Right atrium auricular region (tissue), 2 donors: ENCODE measurements at regions not wholly inside any gene's neighbourhood (a gene's known extent, or its start where the extent isn't known, plus 50 kb on each side); places are given as distances from the start of the nearest gene placed in this dataset.
A peak's percentile ranks its signal among the peaks of the same experiment; 100 is the strongest.

Experiments
- DNase-seq: peaks from one replicate; pipeline ENCODE4 v3.0.0-alpha.2; 2019; ENCODE audit warnings: low spot score
- H3K27ac ChIP-seq, 2 donors: fragments of 200-600 bp; sonication (generic); 1 replicate in 1 of 2; 2 replicates in 1 of 2; pipeline ENCODE4 v1.5.1; 2016 to 2019
- H3K27me3 ChIP-seq, 2 donors: fragments of 200-600 bp; sonication (generic); one replicate each; pipeline versions ENCODE4 v1.5.1 to v1.6.0; 2017 to 2019
- H3K36me3 ChIP-seq: fragments of 200-600 bp; sonication (generic); one replicate; pipeline ENCODE4 v1.5.1; 2016
- H3K4me1 ChIP-seq, 2 donors: fragments of 200-600 bp; sonication (generic); one replicate each; pipeline versions ENCODE4 v1.5.1 to v1.6.0; 2017 to 2019
- H3K4me3 ChIP-seq, 2 donors: fragments of 200-600 bp; sonication (generic); 1 replicate in 1 of 2; 2 replicates in 1 of 2; pipeline ENCODE4 v1.5.1; 2017 to 2019; ENCODE audit warnings: mild to moderate bottlenecking in 1 of 2, moderate library complexity in 1 of 2
- H3K9me3 ChIP-seq, 2 donors: fragments of 200-600 bp; sonication (generic); one replicate each; pipeline ENCODE4 v1.5.1; 2019
- TF ChIP-seq, protein P1 (sequence below), 2 donors: fragments of 200-600 bp; sonication (generic); IDR thresholded peaks; one replicate each; pipeline ENCODE4 v1.5.1; 2019; ENCODE audit warnings: antibody characterized with exemption in 2 of 2

DNA sequence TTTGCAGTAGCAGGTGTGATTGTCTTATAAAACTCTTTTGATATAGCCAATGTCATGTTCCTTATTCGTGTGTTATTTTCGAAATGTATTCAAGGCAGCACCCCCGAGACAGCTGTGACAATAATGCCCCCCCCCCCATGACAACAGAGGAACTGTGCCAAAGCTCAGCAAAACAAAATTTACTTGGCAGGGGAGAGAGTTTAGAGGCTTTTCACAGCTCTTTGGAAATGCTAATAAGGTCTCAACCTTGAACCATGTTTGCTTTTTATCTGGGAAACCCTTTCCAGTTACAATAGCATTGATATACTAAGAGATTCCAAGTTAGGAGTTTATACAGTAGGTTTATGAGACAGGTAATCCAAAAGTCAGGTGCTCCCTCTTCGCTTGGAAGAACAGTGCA is 56.4 kb upstream of the USP44 start:
- no peaks in the 10 kb centered on the region for H3K9me3 ChIP-seq
- TF ChIP-seq, protein P1, sequence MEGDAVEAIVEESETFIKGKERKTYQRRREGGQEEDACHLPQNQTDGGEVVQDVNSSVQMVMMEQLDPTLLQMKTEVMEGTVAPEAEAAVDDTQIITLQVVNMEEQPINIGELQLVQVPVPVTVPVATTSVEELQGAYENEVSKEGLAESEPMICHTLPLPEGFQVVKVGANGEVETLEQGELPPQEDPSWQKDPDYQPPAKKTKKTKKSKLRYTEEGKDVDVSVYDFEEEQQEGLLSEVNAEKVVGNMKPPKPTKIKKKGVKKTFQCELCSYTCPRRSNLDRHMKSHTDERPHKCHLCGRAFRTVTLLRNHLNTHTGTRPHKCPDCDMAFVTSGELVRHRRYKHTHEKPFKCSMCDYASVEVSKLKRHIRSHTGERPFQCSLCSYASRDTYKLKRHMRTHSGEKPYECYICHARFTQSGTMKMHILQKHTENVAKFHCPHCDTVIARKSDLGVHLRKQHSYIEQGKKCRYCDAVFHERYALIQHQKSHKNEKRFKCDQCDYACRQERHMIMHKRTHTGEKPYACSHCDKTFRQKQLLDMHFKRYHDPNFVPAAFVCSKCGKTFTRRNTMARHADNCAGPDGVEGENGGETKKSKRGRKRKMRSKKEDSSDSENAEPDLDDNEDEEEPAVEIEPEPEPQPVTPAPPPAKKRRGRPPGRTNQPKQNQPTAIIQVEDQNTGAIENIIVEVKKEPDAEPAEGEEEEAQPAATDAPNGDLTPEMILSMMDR (IDR thresholded peaks at IDR 0.05): no peak
- H3K4me1 ChIP-seq: peaks cover 0 to 39% of the 10 kb centered on the region in 2 donors
- no peak for DNase-seq
- no peaks in the 10 kb centered on the region for H3K27me3 ChIP-seq
- no peak overlapping the region for H3K4me3 ChIP-seq
- H3K27ac ChIP-seq: peak overlapping the region; percentile 80
- H3K36me3 ChIP-seq: no peaks in the 10 kb centered on the region

DNA sequence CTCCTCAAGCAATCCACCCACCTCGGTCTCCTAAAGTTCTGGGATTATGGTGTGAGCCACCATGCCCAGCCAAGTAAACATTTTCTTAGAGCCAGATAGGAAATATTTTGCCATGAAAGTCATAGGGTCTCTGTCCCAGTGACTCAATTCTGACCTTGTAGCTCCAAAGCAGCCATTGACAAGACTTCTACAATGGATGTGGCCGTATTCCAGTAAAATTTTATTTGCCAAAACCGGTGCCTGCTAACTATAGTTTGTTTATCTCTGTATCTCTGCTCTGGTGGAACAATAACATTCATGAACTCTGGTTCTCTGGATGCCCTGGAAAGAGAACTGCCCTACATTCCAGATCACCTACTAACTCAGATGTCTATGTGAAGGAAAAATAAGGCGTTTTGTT is 54.6 kb upstream of the USP44 start:
- TF ChIP-seq, protein P1 (IDR thresholded peaks at IDR 0.05): no peak

DNA sequence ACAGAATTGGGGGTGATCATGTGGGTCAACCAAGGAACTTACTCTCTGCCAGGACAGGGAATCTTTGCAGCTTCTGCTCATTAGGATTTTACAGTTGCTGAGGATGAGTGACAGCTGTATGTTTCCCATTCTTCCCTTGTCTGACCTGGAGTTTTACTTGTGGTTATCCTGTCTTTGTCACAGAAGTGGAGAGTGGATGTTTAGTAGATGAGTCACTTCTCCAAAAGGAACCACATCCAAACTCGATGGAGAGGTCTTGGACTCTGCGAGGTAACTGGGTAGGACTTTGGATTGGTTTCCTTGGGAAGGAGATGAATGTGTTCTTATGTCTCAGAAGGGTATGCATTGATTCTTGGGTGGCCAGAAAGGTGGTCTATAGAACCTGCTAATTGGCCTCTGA is 53.8 kb upstream of the USP44 start:
- DNase-seq: no peak
- Histone ChIP-seq H3K27me3 (no peaks in the 10 kb centered on the region), H3K4me3 (no peak overlapping the region), H3K27ac (peak overlapping the region; percentile 51 to 80), H3K36me3 (no peaks in the 10 kb centered on the region), H3K4me1 (peaks cover 0 to 39% of the 10 kb centered on the region in 2 donors), H3K9me3 (no peaks in the 10 kb centered on the region)
- TF ChIP-seq, protein P1 (IDR thresholded peaks at IDR 0.05): no peak

More for the DNA sequence above, 54.6 kb upstream of the USP44 start:
- no peaks in the 10 kb centered on the region for H3K9me3 ChIP-seq
- peak overlapping the region; percentile 51 to 80 for H3K27ac ChIP-seq
- H3K4me1 ChIP-seq: peaks cover 0 to 39% of the 10 kb centered on the region in 2 donors
- H3K36me3 ChIP-seq: no peaks in the 10 kb centered on the region
- no peaks in the 10 kb centered on the region for H3K27me3 ChIP-seq
- no peak overlapping the region for H3K4me3 ChIP-seq
- no peak for DNase-seq

DNA sequence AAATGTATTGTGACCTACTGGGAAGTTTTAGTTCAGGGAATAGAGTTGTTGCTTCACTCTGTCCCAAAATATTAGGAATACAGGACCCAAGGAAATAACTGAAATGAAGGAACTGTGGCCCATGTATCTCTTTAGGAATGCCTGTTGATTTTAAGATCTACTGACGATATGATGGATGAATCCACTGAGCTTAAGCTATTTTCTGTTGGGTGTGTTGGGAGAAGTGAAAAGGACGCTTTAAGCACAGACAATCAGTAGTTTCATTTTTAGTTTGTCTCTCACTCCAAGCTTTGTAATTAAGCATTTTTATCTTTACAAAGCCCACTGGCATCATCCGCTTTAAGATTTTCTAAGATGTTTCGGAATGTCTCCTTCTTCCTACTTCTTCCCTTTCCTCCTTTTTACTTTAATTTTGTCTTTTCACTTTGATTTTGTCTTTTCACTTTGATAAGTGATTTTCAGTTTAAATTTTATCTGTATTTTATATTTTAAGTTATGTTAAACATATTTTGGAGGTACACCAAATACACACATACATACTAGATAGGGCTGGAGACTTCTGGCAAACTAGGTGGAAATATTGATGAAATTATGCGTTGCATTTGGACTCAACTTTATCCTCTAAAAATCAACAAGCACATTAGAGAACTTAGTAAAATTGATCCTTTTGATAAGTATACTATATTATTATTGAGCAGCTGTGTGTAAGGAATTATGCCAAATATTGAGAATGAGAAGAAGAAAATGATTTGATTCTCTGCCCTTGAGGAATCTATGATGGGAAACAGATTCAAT is 52.3 kb upstream of the USP44 start:
- Histone ChIP-seq H3K4me1 (peaks cover 0 to 35% of the 10 kb centered on the region in 2 donors), H3K36me3 (no peaks in the 10 kb centered on the region), H3K27ac (peak overlapping the region in 1 of 2 donors; percentile 80), H3K4me3 (no peak overlapping the region), H3K9me3 (no peaks in the 10 kb centered on the region), H3K27me3 (no peaks in the 10 kb centered on the region)
- no peak for DNase-seq
- TF ChIP-seq, protein P1 (IDR thresholded peaks at IDR 0.05): no peak

DNA sequence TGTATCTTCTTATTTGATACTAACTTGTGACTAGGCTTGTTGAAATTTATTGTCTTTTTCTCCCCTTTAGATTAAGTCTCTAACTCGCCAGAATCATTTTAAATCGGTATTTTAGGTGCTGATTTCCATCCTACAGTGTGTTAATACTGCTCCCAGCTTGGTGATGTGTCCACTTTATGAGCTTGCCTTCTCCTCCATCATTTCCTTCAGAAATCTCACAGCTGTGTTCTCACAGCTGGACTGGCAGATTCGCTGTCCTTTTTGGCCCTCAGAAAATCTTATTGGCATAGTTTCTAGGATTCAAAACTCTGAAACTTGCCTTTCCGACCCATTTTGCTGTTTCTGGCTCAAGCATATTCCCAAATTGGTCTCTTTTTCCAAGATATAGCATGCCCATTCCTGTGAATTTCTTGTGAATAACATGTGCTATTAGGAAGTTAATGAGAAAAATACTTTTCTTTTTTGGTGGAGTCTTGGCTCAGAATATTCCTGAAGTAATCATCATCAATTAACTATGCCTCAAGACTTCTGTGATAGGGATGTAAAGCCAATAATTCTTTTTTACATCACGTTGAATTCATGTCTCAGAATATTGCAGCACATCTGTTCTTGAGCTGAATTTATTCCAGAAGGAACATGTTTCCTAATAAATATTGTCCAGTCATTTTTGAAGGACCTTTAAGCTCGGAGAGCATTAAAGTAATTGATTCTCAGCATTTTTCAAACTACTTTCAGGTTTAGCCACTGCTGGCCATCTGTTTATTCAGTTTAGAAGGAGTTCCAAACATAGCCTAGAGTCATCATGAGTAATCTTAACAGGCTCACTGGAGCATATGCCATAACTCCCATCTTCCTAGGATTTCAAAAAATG is 50.0 kb upstream of the USP44 start:
- TF ChIP-seq, protein P1 (IDR thresholded peaks at IDR 0.05): no peak
- Histone ChIP-seq H3K36me3 (no peaks in the 10 kb centered on the region), H3K4me1 (peaks cover 0 to 13% of the 10 kb centered on the region in 2 donors), H3K4me3 (no peak overlapping the region), H3K9me3 (no peaks in the 10 kb centered on the region), H3K27me3 (no peaks in the 10 kb centered on the region), H3K27ac (peak overlapping the region; percentile 41 to 66)
- DNase-seq: no peak
